ENCODE measurements at regions not wholly inside any gene's neighbourhood (a gene's known extent, or its start where the extent isn't known, plus 50 kb on each side); places are given as distances from the start of the nearest gene placed in this dataset.

DNA sequence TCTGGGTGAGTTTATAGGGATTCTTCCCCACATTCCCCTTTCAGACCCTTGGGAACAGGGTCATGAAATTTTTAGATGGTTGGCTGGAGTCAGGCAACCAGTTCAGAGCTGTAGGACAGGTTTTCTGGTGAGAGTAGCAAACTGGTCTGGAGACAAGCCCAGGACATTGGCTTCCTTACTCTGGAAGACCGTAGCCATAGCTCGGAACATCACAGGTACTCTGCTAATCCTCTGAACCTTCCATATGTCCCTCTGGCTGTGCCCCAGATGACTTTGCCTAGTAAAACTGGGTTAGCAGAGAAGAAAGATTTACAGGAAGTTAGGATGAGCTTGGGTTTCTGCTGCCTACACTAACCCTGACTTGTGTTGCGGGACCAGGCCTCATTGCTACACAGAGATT is 104.5 kb upstream of the MKLN1 start:
- intact Hi-C loops (cut with DNase I): no loop called here
- no peak overlapping the region for H3K27ac ChIP-seq
- no peaks in the 10 kb centered on the region for H3K27me3 ChIP-seq
- H3K4me3 ChIP-seq: no peak overlapping the region
- no peaks in the 10 kb centered on the region for H3K9me3 ChIP-seq
- no peaks in the 10 kb centered on the region for H3K36me3 ChIP-seq
- ATAC-seq (no peak), DNase-seq (no peak)
- WGBS (ENCODE audit: insufficient coverage, low coverage, low lambda C conversion rate, missing lambda C conversion rate): 89% methylated on average over 1 of the region's 3 CpGs
- peaks cover 0 to 27% (median 7%) of the 10 kb centered on the region in 4 donors for H3K4me1 ChIP-seq
- no peak for TF ChIP-seq POLR2A (IDR thresholded peaks at IDR 0.05)
- TF ChIP-seq, protein P1, sequence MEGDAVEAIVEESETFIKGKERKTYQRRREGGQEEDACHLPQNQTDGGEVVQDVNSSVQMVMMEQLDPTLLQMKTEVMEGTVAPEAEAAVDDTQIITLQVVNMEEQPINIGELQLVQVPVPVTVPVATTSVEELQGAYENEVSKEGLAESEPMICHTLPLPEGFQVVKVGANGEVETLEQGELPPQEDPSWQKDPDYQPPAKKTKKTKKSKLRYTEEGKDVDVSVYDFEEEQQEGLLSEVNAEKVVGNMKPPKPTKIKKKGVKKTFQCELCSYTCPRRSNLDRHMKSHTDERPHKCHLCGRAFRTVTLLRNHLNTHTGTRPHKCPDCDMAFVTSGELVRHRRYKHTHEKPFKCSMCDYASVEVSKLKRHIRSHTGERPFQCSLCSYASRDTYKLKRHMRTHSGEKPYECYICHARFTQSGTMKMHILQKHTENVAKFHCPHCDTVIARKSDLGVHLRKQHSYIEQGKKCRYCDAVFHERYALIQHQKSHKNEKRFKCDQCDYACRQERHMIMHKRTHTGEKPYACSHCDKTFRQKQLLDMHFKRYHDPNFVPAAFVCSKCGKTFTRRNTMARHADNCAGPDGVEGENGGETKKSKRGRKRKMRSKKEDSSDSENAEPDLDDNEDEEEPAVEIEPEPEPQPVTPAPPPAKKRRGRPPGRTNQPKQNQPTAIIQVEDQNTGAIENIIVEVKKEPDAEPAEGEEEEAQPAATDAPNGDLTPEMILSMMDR (IDR thresholded peaks at IDR 0.05): no peak

GRCh38 chr7:131224996-131225395 is 102.7 kb upstream of the MKLN1 start:
- DNase-seq: no peak
- no peak for ATAC-seq
- no peak overlapping the region for H3K27ac ChIP-seq
- TF ChIP-seq POLR2A (IDR thresholded peaks at IDR 0.05): no peak
- TF ChIP-seq, protein P1 (IDR thresholded peaks at IDR 0.05): no peak
- 100% methylated on average over 4 of the region's 6 CpGs for WGBS (ENCODE audit: insufficient coverage, low coverage, low lambda C conversion rate, missing lambda C conversion rate)
- intact Hi-C loops (cut with DNase I): no loop called here
- no peaks in the 10 kb centered on the region for H3K36me3 ChIP-seq
- no peaks in the 10 kb centered on the region for H3K27me3 ChIP-seq
- peaks cover 0 to 14% (median 7%) of the 10 kb centered on the region in 4 donors for H3K4me1 ChIP-seq
- H3K4me3 ChIP-seq: no peak overlapping the region
- H3K9me3 ChIP-seq: no peaks in the 10 kb centered on the region

DNA sequence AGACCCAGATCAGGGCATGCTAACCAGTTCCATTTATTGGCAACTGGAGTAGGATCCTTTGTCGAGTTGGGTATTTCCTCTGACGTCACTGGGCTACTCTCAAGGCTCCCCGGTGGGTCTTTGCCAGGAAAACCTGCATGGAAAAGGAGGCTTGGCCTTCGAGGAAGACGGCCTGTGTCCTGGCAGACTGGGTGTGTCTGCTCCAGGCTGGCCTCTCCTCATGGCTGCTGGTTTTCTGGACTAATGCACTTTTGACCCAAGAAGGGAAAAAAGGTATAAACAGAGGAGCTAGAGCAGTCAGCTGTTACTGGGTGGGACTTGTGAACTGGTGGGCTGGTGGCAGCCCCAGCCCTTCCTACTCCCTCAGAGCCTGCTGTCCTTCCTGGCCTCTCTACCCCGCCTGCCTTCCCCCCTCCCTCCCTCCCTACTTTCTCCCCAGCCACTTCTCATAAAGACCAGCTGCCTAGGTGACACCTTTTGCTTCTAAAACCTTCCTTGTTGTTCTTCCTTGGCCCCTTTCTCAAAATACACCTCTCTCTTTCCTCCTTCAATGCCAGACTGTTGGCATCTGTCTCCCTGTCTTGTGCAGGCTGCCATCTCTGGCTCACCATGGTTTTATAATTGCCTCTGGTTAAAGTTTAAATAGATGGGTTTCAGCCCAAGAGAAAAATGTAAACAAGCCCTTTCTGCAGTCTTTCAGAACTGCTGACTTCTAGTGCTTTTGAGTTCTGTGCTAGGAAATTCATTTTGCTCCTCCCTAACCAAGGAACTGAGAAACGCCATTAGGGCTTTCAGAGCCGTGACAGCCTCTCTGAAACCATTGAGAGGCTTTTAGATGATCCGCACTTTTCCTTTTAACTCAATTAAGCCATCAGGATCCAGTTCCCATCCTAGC is 101.8 kb upstream of the MKLN1 start:
- TF ChIP-seq, protein P1 (IDR thresholded peaks at IDR 0.05): no peak
- no peak for TF ChIP-seq POLR2A (IDR thresholded peaks at IDR 0.05)
- Histone ChIP-seq H3K27ac (peak overlapping the region; percentile 59 to 73 (median 70)), H3K4me3 (no peak overlapping the region), H3K27me3 (no peaks in the 10 kb centered on the region), H3K9me3 (no peaks in the 10 kb centered on the region), H3K36me3 (no peaks in the 10 kb centered on the region), H3K4me1 (peaks cover 0 to 14% (median 7%) of the 10 kb centered on the region in 4 donors)
- WGBS (ENCODE audit: insufficient coverage, low coverage, low lambda C conversion rate, missing lambda C conversion rate): 60% methylated on average over 7 of the region's 9 CpGs
- peak; percentile 90 to 96 (median 92) for ATAC-seq
- intact Hi-C loops (cut with DNase I): no loop called here
- DNase-seq: peak in 1 of 3 donors; percentile 52

- Histone ChIP-seq H3K9me3 (no peaks in the 10 kb centered on the region), H3K4me3 (no peak overlapping the region), H3K27ac (peak overlapping the region; percentile 59 to 73 (median 70)), H3K36me3 (no peaks in the 10 kb centered on the region), H3K27me3 (no peaks in the 10 kb centered on the region), H3K4me1 (peaks cover 0 to 14% (median 7%) of the 10 kb centered on the region in 4 donors)
- TF ChIP-seq, protein P1 (IDR thresholded peaks at IDR 0.05): no peak
- no peak for TF ChIP-seq POLR2A (IDR thresholded peaks at IDR 0.05)
- intact Hi-C loops (cut with DNase I): no loop called here
- DNase-seq (no peak), ATAC-seq (peak in 2 of 4 donors; percentile 6 to 49)
Measured at GRCh38 chr7:131226514-131226865, 101.2 kb upstream of the MKLN1 start.
